SK-N-SH (cell line): ENCODE measurements at regions not wholly inside any gene's neighbourhood (a gene's known extent, or its start where the extent isn't known, plus 50 kb on each side); places are given as distances from the start of the nearest gene placed in this dataset.

Experiments used
- CTCF ChIA-PET: fragments of 300-600, 350-600 bp; formaldehyde crosslinking; extraction: SDS; loops from one replicate; lab custom pipeline; 2021; lab: Yijun Ruan, JAX
- POLR2A ChIA-PET: fragments of 350-600 bp; sonication (Branson Sonifier 250); formaldehyde crosslinking; extraction: SDS; loops from one replicate; lab custom pipeline; 2020; ENCODE audit warnings: antibody characterized with exemption, inconsistent platforms; lab: Yijun Ruan, JAX
- DNase-seq: peaks from one replicate; pipeline ENCODE4 v3.0.0; 2012
- H2AFZ ChIP-seq: fragments of 200-600 bp; sonication (generic); 2 replicates; pipeline ENCODE4 v1.8.1; 2016; ENCODE audit warnings: antibody characterized with exemption, mild to moderate bottlenecking, low read depth
- H3F3A ChIP-seq: fragments of 200-600 bp; sonication (generic); replicated peaks from 2 replicates; pipeline ENCODE3; 2016; ENCODE audit warnings: antibody characterized with exemption, mild to moderate bottlenecking; ENCODE audit not compliant: insufficient read depth
- H3K27ac ChIP-seq, 2 experiments: fragments of 200-500 bp in 1 of 2; fragments of 200-600 bp in 1 of 2; sonication (Bioruptor generic) in 1 of 2; sonication (generic), shearing (Covaris generic) in 1 of 2; 2 replicates each; pipeline versions ENCODE4 v1.5.1 to v1.6.1; 2014 to 2016; ENCODE audit warnings: low read depth in 2 of 2, inconsistent platforms in 1 of 2, low read length in 1 of 2, mild to moderate bottlenecking in 1 of 2, mixed read lengths in 1 of 2
- H3K27me3 ChIP-seq: fragments of 200-600 bp; sonication (generic), shearing (Covaris generic); 2 replicates; pipeline ENCODE4 v1.6.1; 2016; ENCODE audit warnings: mixed run types; ENCODE audit not compliant: insufficient read depth
- H3K36me3 ChIP-seq, 2 experiments: fragments of 200-500 bp in 1 of 2; fragments of 200-600 bp in 1 of 2; sonication (Bioruptor generic) in 1 of 2; sonication (generic) in 1 of 2; replicated peaks in 1 of 2; 2 replicates each; pipeline versions ENCODE3 to v1.5.1; 2014 to 2016; ENCODE audit warnings: low read length in 1 of 2, mild to moderate bottlenecking in 1 of 2; ENCODE audit not compliant: insufficient read depth in 2 of 2, control insufficient read depth in 1 of 2
- H3K4me1 ChIP-seq, 2 experiments: fragments of 200-500 bp in 1 of 2; fragments of 200-600 bp in 1 of 2; sonication (Bioruptor generic) in 1 of 2; sonication (generic), shearing (Covaris generic) in 1 of 2; 2 replicates each; pipeline versions ENCODE4 v1.5.1 to v1.6.1; 2014 to 2016; ENCODE audit warnings: low read depth in 1 of 2, low read length in 1 of 2, mixed run types in 1 of 2; ENCODE audit not compliant: insufficient read depth in 2 of 2, control insufficient read depth in 1 of 2
- H3K4me2 ChIP-seq: fragments of 200-600 bp; sonication (generic), shearing (Covaris generic); 2 replicates; pipeline ENCODE4 v1.6.1; 2017; ENCODE audit warnings: mixed run types
- H3K4me3 ChIP-seq, 2 experiments: fragments of 200-500 bp in 1 of 2; fragments of 200-600 bp in 1 of 2; sonication (Bioruptor generic) in 1 of 2; sonication (generic), shearing (Covaris generic) in 1 of 2; 2 replicates each; pipeline versions ENCODE4 v1.5.1 to v1.8.1; 2014 to 2016; ENCODE audit warnings: low read depth in 2 of 2, inconsistent platforms in 1 of 2, low read length in 1 of 2, mild to moderate bottlenecking in 1 of 2, mixed read lengths in 1 of 2, moderate library complexity in 1 of 2
- H3K79me2 ChIP-seq: fragments of 200-600 bp; sonication (generic); 2 replicates; pipeline ENCODE4 v1.8.1; 2017; ENCODE audit warnings: mild to moderate bottlenecking; ENCODE audit not compliant: insufficient read depth
- H3K9ac ChIP-seq: fragments of 200-600 bp; sonication (generic); 2 replicates; pipeline ENCODE4 v1.6.1; 2017; ENCODE audit warnings: mixed run types
- H3K9me2 ChIP-seq: fragments of 200-600 bp; sonication (generic); 2 replicates; pipeline ENCODE4 v1.6.1; 2017; ENCODE audit warnings: mixed run types
- H3K9me3 ChIP-seq: fragments of 200-600 bp; sonication (generic); 2 replicates; pipeline ENCODE4 v1.6.1; 2017; ENCODE audit warnings: mixed run types, mild to moderate bottlenecking, moderate library complexity
- H4K20me1 ChIP-seq: fragments of 200-600 bp; sonication (generic); 2 replicates; pipeline ENCODE4 v1.6.1; 2017; ENCODE audit warnings: mild to moderate bottlenecking, mixed run types; ENCODE audit not compliant: insufficient read depth
- FOSL2 ChIP-seq: IDR thresholded peaks from 2 replicates; pipeline ENCODE4 v1.4.0; 2012; ENCODE audit warnings: low read depth, mild to moderate bottlenecking, moderate library complexity, borderline replicate concordance
- MEF2A ChIP-seq: IDR thresholded peaks from 2 replicates; pipeline ENCODE4 v1.4.0; 2012; ENCODE audit warnings: low read depth, borderline replicate concordance
- MXI1 ChIP-seq: IDR thresholded peaks from 2 replicates; pipeline ENCODE4 v1.6.1; 2012; ENCODE audit warnings: mild to moderate bottlenecking, low read depth, low read length, improper control_type of control experiment
- NFIC ChIP-seq: IDR thresholded peaks from 2 replicates; pipeline ENCODE4 v1.4.0; 2012; ENCODE audit warnings: borderline replicate concordance
- RAD21 ChIP-seq: IDR thresholded peaks from 2 replicates; pipeline ENCODE4 v1.6.1; 2012; ENCODE audit warnings: mild to moderate bottlenecking, low read length
- RCOR1 ChIP-seq: fragments of 150-350 bp; IDR thresholded peaks from 2 replicates; pipeline ENCODE4 v1.6.1; 2017; ENCODE audit warnings: antibody characterized with exemption, low read length
- TAF1 ChIP-seq: IDR thresholded peaks from 2 replicates; pipeline ENCODE4 v1.6.1; 2012; ENCODE audit warnings: low read depth, mild to moderate bottlenecking, low read length, moderate library complexity, borderline replicate concordance
- TCF12 ChIP-seq: IDR thresholded peaks from 2 replicates; pipeline ENCODE4 v1.4.0; 2012
- TEAD4 ChIP-seq: IDR thresholded peaks from 2 replicates; pipeline ENCODE4 v1.4.0; 2012; ENCODE audit warnings: mild to moderate bottlenecking, borderline replicate concordance; ENCODE audit not compliant: insufficient read depth
- YY1 ChIP-seq: IDR thresholded peaks from 2 replicates; pipeline ENCODE4 v1.4.0; 2012; ENCODE audit warnings: low read depth, mild to moderate bottlenecking
- WGBS: methylation state at CpG from one replicate; pipeline ENCODE4 v1.1.6; 2017; ENCODE audit warnings: low lambda C conversion rate; 5-methylcytosine and 5-hydroxymethylcytosine counted together
- TF ChIP-seq, protein P1 (sequence below): fragments of 150-350 bp; IDR thresholded peaks from 2 replicates; pipeline ENCODE4 v1.6.1; 2017; ENCODE audit warnings: antibody characterized with exemption, low read length, low read depth, borderline replicate concordance
- TF ChIP-seq, protein P2 (sequence below): fragments of 150-350 bp; IDR thresholded peaks from 2 replicates; pipeline ENCODE4 v1.6.1; 2016; ENCODE audit warnings: mild to moderate bottlenecking, low read depth, low read length

DNA sequence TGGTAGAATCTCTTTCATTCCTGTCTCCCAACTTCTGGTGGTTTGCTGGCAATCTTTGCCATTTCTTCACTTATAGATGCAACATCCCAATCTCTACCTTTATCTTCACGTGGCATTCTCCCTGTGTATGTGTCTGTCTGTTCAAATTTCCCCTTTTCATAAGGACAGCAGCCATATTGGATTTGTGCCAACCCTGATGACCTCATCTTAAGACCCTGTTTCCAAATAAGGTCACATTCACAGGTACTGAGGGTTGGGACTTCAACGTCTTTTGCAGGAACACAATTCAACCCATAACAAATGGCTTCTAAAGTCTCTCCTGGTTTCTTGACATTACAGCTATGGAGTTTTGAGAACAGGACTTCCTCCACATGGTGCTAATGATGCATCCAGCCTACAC, 84.5 kb upstream of the OLIG2 start:
- Histone ChIP-seq H3K4me1 (no peaks in the 10 kb centered on the region), H3K9me2 (no peaks in the 10 kb centered on the region), H2AFZ (no peak overlapping the region), H3K4me3 (no peak overlapping the region), H3K4me2 (no peak overlapping the region), H3K36me3 (no peaks in the 10 kb centered on the region), H3K27ac (no peak overlapping the region), H3K9me3 (no peaks in the 10 kb centered on the region), H3F3A (no peaks in the 10 kb centered on the region), H3K79me2 (no peaks in the 10 kb centered on the region), H3K27me3 (peaks cover 49% of the 10 kb centered on the region), H3K9ac (no peak overlapping the region), H4K20me1 (no peaks in the 10 kb centered on the region)
- TF ChIP-seq TEAD4 (no peak), RCOR1 (no peak), YY1 (no peak), TCF12 (no peak), TAF1 (no peak), RAD21 (no peak), FOSL2 (no peak)
- ChIA-PET CTCF (interaction anchor here (0.9 to 3.5 kb wide), 15 partner anchors 8 to 256 kb away, joined by 3 to 51 read pairs (median 4); no protein-coding TSS in a partner anchor), POLR2A (no interaction called here)
- 2% methylated on average over 2 of the region's 2 CpGs for WGBS
- DNase-seq = no peak

DNA sequence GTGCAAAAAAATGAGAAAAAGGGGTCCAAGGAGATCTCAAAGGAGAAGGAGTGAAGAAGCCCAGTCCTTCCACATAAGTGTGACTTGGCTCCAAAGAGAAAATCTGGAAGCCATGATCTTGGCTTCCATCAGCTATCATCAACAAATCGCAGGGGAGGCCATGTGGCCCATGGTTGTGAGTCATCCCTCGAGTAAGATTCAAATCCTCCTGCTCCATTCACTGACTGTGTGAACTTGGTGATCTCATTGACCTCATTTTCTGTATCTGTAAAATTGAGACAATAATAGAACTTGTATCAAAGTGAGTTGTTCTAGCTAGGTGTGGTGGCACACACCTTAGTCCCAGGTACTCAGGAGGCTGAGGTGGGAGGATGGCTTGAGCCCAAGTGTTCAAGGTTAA, 79.1 kb upstream of the OLIG2 start:
- DNase-seq = no peak
- CTCF ChIA-PET = interaction anchor here (1.0 kb wide), 1 partner anchor 250 kb away, joined by 3 read pairs; no protein-coding TSS in a partner anchor

More for the DNA sequence above, 79.1 kb upstream of the OLIG2 start:
- H3K79me2 ChIP-seq = no peaks in the 10 kb centered on the region
- H3K27me3 ChIP-seq = peaks cover 33% of the 10 kb centered on the region; the same call in 1 of the 2 replicates
- POLR2A ChIA-PET = no interaction called here
- H3K9ac ChIP-seq = no peak overlapping the region
- no peak overlapping the region for H3K27ac ChIP-seq
- H3K4me1 ChIP-seq = no peaks in the 10 kb centered on the region
- no peaks in the 10 kb centered on the region for H3K9me2 ChIP-seq
- no peaks in the 10 kb centered on the region for H3K9me3 ChIP-seq
- 6% methylated on average over 2 of the region's 2 CpGs for WGBS
- no peaks in the 10 kb centered on the region for H4K20me1 ChIP-seq
- H3F3A ChIP-seq = no peaks in the 10 kb centered on the region
- TF ChIP-seq, protein P1, sequence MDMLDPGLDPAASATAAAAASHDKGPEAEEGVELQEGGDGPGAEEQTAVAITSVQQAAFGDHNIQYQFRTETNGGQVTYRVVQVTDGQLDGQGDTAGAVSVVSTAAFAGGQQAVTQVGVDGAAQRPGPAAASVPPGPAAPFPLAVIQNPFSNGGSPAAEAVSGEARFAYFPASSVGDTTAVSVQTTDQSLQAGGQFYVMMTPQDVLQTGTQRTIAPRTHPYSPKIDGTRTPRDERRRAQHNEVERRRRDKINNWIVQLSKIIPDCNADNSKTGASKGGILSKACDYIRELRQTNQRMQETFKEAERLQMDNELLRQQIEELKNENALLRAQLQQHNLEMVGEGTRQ = no peak
- TF ChIP-seq YY1 (no peak), MXI1 (no peak), MEF2A (no peak), NFIC (no peak)
- TF ChIP-seq, protein P2, sequence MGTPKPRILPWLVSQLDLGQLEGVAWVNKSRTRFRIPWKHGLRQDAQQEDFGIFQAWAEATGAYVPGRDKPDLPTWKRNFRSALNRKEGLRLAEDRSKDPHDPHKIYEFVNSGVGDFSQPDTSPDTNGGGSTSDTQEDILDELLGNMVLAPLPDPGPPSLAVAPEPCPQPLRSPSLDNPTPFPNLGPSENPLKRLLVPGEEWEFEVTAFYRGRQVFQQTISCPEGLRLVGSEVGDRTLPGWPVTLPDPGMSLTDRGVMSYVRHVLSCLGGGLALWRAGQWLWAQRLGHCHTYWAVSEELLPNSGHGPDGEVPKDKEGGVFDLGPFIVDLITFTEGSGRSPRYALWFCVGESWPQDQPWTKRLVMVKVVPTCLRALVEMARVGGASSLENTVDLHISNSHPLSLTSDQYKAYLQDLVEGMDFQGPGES = no peak
- no peaks in the 10 kb centered on the region for H3K36me3 ChIP-seq
- H3K4me3 ChIP-seq = no peak overlapping the region
- no peak overlapping the region for H2AFZ ChIP-seq
- H3K4me2 ChIP-seq = no peak overlapping the region
